ENCODE measurements at regions not wholly inside any gene's neighbourhood (a gene's known extent, or its start where the extent isn't known, plus 50 kb on each side); places are given as distances from the start of the nearest gene placed in this dataset.

- intact Hi-C loops (cut with DNase I; ENCODE audit: low total_unique reads), result no loop called here
- H3K4me3 ChIP-seq (ENCODE audit: low read depth, poor library complexity, severe bottlenecking), result no peak overlapping the region
- DNase-seq (ENCODE audit: low spot score in 2 of 2), result no peak
- WGBS, 2 donors, result 86 to 89% methylated on average over 19 of the region's 19 CpGs
- TF ChIP-seq POLR2A (IDR thresholded peaks at IDR 0.05), result no peak
- TF ChIP-seq CTCF (IDR thresholded peaks at IDR 0.05), result no peak
These were observed 56.1 kb upstream of the ADGRA1 start for GRCh38 chr10:133031541-133032125.

GRCh38 chr10:133030781-133031180 lies 56.9 kb upstream of the ADGRA1 start:
- TF ChIP-seq CTCF (IDR thresholded peaks at IDR 0.05) (no peak), POLR2A (IDR thresholded peaks at IDR 0.05) (no peak)
- intact Hi-C loops (cut with DNase I; ENCODE audit: low total_unique reads), result no loop called here
- DNase-seq (ENCODE audit: low spot score in 2 of 2), result no peak
- WGBS, 2 donors, result 19 to 25% methylated on average over 28 of the region's 28 CpGs
- no peak overlapping the region for H3K4me3 ChIP-seq (ENCODE audit: low read depth, poor library complexity, severe bottlenecking)

- DNase-seq (ENCODE audit: low spot score in 2 of 2), result no peak
- no peak overlapping the region for H3K4me3 ChIP-seq (ENCODE audit: low read depth, poor library complexity, severe bottlenecking)
- WGBS, 2 donors, result 62 to 67% methylated on average over 19 to 23 of the region's 23 CpGs
- TF ChIP-seq POLR2A (IDR thresholded peaks at IDR 0.05), result no peak
- TF ChIP-seq CTCF (IDR thresholded peaks at IDR 0.05), result no peak
- intact Hi-C loops (cut with DNase I; ENCODE audit: low total_unique reads), result no loop called here
These were observed 57.6 kb upstream of the ADGRA1 start for GRCh38 chr10:133030126-133030525.

GRCh38 chr10:133028956-133029355 lies 58.8 kb upstream of the ADGRA1 start:
- H3K4me3 ChIP-seq (ENCODE audit: low read depth, poor library complexity, severe bottlenecking), result no peak overlapping the region
- intact Hi-C loops (cut with DNase I; ENCODE audit: low total_unique reads), result no loop called here
- 86 to 88% methylated on average over 14 to 16 of the region's 16 CpGs for WGBS, 2 donors
- DNase-seq (ENCODE audit: low spot score in 2 of 2), result no peak
- TF ChIP-seq POLR2A (IDR thresholded peaks at IDR 0.05) (no peak), CTCF (IDR thresholded peaks at IDR 0.05) (no peak)

GRCh38 chr10:133028158-133028557 lies 59.6 kb upstream of the ADGRA1 start:
- DNase-seq (ENCODE audit: low spot score in 2 of 2), result no peak
- TF ChIP-seq CTCF (IDR thresholded peaks at IDR 0.05), result no peak
- TF ChIP-seq POLR2A (IDR thresholded peaks at IDR 0.05), result no peak
- no peak overlapping the region for H3K4me3 ChIP-seq (ENCODE audit: low read depth, poor library complexity, severe bottlenecking)
- intact Hi-C loops (cut with DNase I; ENCODE audit: low total_unique reads), result no loop called here
- 86 to 87% methylated on average over 1 of the region's 1 CpG for WGBS, 2 donors

- intact Hi-C loops (cut with DNase I; ENCODE audit: low total_unique reads), result no loop called here
- WGBS, 2 donors, result 56 to 60% methylated on average over 12 to 13 of the region's 13 CpGs
These were observed 60.2 kb upstream of the ADGRA1 start for GRCh38 chr10:133027482-133027881.

More at GRCh38 chr10:133027482-133027881, 60.2 kb upstream of the ADGRA1 start:
- TF ChIP-seq POLR2A (IDR thresholded peaks at IDR 0.05), result no peak
- no peak for TF ChIP-seq CTCF (IDR thresholded peaks at IDR 0.05)
- DNase-seq (ENCODE audit: low spot score in 2 of 2), result no peak
- no peak overlapping the region for H3K4me3 ChIP-seq (ENCODE audit: low read depth, poor library complexity, severe bottlenecking)
